ENCODE measurements at regions not wholly inside any gene's neighbourhood (a gene's known extent, or its start where the extent isn't known, plus 50 kb on each side); places are given as distances from the start of the nearest gene placed in this dataset.

- TF ChIP-seq EZH2 (IDR thresholded peaks at IDR 0.05) = no peak
- TF ChIP-seq POLR2AphosphoS5 (IDR thresholded peaks at IDR 0.05; ENCODE audit: borderline replicate concordance, low read depth, low read length) = no peak
- no peak for TF ChIP-seq FOXP2 (optimal IDR thresholded peaks at IDR 0.05; ENCODE audit: control extremely low read depth, extremely low read length, insufficient read depth)
Measured at GRCh38 chr18:56286775-56287325, 351.5 kb downstream of the TXNL1 start.

Measured in SK-N-MC (cell line).